H9 (cell line): ENCODE measurements at regions not wholly inside any gene's neighbourhood (a gene's known extent, or its start where the extent isn't known, plus 50 kb on each side); places are given as distances from the start of the nearest gene placed in this dataset.

Source experiments
- DNase-seq: peaks from one replicate; pipeline ENCODE4 v3.0.0-alpha.2; 2017
- H2AFZ ChIP-seq: one replicate; pipeline ENCODE4 v1.6.1; 2013; ENCODE audit warnings: mild to moderate bottlenecking, low read length, control low read depth, moderate library complexity
- H2AK5ac ChIP-seq: 2 replicates; pipeline ENCODE4 v1.6.1; 2013; ENCODE audit warnings: low read length, control low read depth, mixed read lengths; ENCODE audit not compliant: insufficient read length
- H2BK120ac ChIP-seq: one replicate; pipeline ENCODE4 v1.6.1; 2013; ENCODE audit warnings: low read depth, mild to moderate bottlenecking, low read length, control low read depth, inconsistent platforms; ENCODE audit not compliant: poor library complexity, severe bottlenecking
- H2BK12ac ChIP-seq: 2 replicates; pipeline ENCODE4 v1.6.1; 2013; ENCODE audit warnings: low read length, control low read depth, mixed read lengths, low read depth; ENCODE audit not compliant: insufficient read length
- H2BK15ac ChIP-seq: 2 replicates; pipeline ENCODE4 v1.6.1; 2013; ENCODE audit warnings: low read depth, low read length, control low read depth
- H2BK20ac ChIP-seq: one replicate; pipeline ENCODE4 v1.6.1; 2013; ENCODE audit warnings: low read depth, mild to moderate bottlenecking, low read length, control low read depth, inconsistent platforms; ENCODE audit not compliant: poor library complexity, severe bottlenecking
- H2BK5ac ChIP-seq: 2 replicates; pipeline ENCODE4 v1.6.1; 2013; ENCODE audit warnings: low read length, control low read depth, mixed read lengths; ENCODE audit not compliant: insufficient read length
- H3K14ac ChIP-seq: 2 replicates; pipeline ENCODE4 v1.6.1; 2013; ENCODE audit warnings: low read length, control low read depth; ENCODE audit not compliant: insufficient read depth
- H3K18ac ChIP-seq: 2 replicates; pipeline ENCODE4 v1.6.1; 2013; ENCODE audit warnings: low read depth, mild to moderate bottlenecking, mixed read lengths, low read length, control low read depth; ENCODE audit not compliant: insufficient read length
- H3K23ac ChIP-seq: 2 replicates; pipeline ENCODE4 v1.6.1; 2013; ENCODE audit warnings: low read length, control low read depth, mixed read lengths, low read depth; ENCODE audit not compliant: insufficient read length
- H3K23me2 ChIP-seq: 2 replicates; pipeline ENCODE4 v1.6.1; 2013; ENCODE audit warnings: low read depth, mild to moderate bottlenecking, mixed read lengths, low read length, control low read depth; ENCODE audit not compliant: insufficient read length, poor library complexity, severe bottlenecking
- H3K27ac ChIP-seq: 2 replicates; pipeline ENCODE4 v1.5.1; 2013; ENCODE audit warnings: low read length, control low read depth, mixed read lengths, low read depth; ENCODE audit not compliant: insufficient read length
- H3K27me3 ChIP-seq: 2 replicates; pipeline ENCODE4 v1.6.1; 2013; ENCODE audit warnings: low read length, control low read depth, inconsistent platforms; ENCODE audit not compliant: insufficient read depth
- H3K4ac ChIP-seq: 2 replicates; pipeline ENCODE4 v1.6.1; 2013; ENCODE audit warnings: low read depth, mild to moderate bottlenecking, control low read depth, inconsistent platforms, low read length, moderate library complexity
- H3K4me1 ChIP-seq: 2 replicates; pipeline ENCODE4 v1.6.1; 2013; ENCODE audit warnings: low read length, control low read depth, inconsistent platforms; ENCODE audit not compliant: insufficient read depth
- H3K4me2 ChIP-seq: 2 replicates; pipeline ENCODE4 v1.6.1; 2013; ENCODE audit warnings: low read length, control low read depth, mixed read lengths; ENCODE audit not compliant: insufficient read length, insufficient read depth
- H3K56ac ChIP-seq: 2 replicates; pipeline ENCODE4 v1.6.1; 2013; ENCODE audit warnings: low read depth, mild to moderate bottlenecking, mixed read lengths, low read length, control low read depth; ENCODE audit not compliant: insufficient read length
- H3K79me1 ChIP-seq: 2 replicates; pipeline ENCODE4 v1.6.1; 2013; ENCODE audit warnings: low read depth, mild to moderate bottlenecking, moderate library complexity, low read length, control low read depth, inconsistent platforms; ENCODE audit not compliant: insufficient read depth, poor library complexity, severe bottlenecking
- H3K79me2 ChIP-seq: 2 replicates; pipeline ENCODE4 v1.6.1; 2013; ENCODE audit warnings: low read length, control low read depth, inconsistent platforms; ENCODE audit not compliant: insufficient read depth
- H3K9ac ChIP-seq: 2 replicates; pipeline ENCODE4 v1.6.1; 2013; ENCODE audit warnings: low read length, control low read depth, mixed read lengths; ENCODE audit not compliant: insufficient read length; ENCODE audit errors: extremely low read depth
- H3K9me3 ChIP-seq: one replicate; pipeline ENCODE4 v1.6.1; 2013; ENCODE audit warnings: low read depth, low read length, inconsistent platforms; ENCODE audit not compliant: control insufficient read depth
- H3T11ph ChIP-seq: one replicate; pipeline ENCODE4 v1.6.1; 2013; ENCODE audit warnings: mild to moderate bottlenecking, low read length, control low read depth, inconsistent platforms
- H4K20me1 ChIP-seq: one replicate; pipeline ENCODE4 v1.6.1; 2013; ENCODE audit not compliant: control insufficient read depth, insufficient read length, insufficient read depth
- H4K5ac ChIP-seq: 2 replicates; pipeline ENCODE4 v1.6.1; 2013; ENCODE audit warnings: low read depth, mild to moderate bottlenecking, mixed read lengths, low read length, control low read depth; ENCODE audit not compliant: insufficient read length
- H4K8ac ChIP-seq: replicated peaks from 2 replicates; pipeline ENCODE4 v1.6.1; 2013; ENCODE audit warnings: low read length, control low read depth, mixed read lengths, low read depth; ENCODE audit not compliant: insufficient read length
- H4K91ac ChIP-seq: 2 replicates; pipeline ENCODE4 v1.6.1; 2013; ENCODE audit warnings: low read depth, mild to moderate bottlenecking, moderate library complexity, mixed read lengths, low read length, control low read depth; ENCODE audit not compliant: insufficient read length
- H3K27ac Mint-ChIP-seq, 3 experiments: 2 replicates in 2 of 3; 3 replicates in 1 of 3; pipeline ENCODE4 v1.8.0; 2020 to 2021; ENCODE audit warnings: mixed read lengths in 3 of 3, mild to moderate bottlenecking in 1 of 3, moderate library complexity in 1 of 3
- H3K27me3 Mint-ChIP-seq: 2 replicates; pipeline ENCODE4 v1.8.0; 2021; ENCODE audit warnings: low read depth, mild to moderate bottlenecking, moderate library complexity, mixed read lengths
- H3K36me3 Mint-ChIP-seq, 3 experiments: 2 replicates in 2 of 3; 3 replicates in 1 of 3; pipeline ENCODE4 v1.8.0; 2020 to 2021; ENCODE audit warnings: low read depth in 3 of 3, mixed read lengths in 3 of 3; ENCODE audit not compliant: insufficient read depth in 1 of 3
- H3K4me1 Mint-ChIP-seq, 2 experiments: 2 replicates each; pipeline ENCODE4 v1.8.0; 2020; ENCODE audit warnings: mixed read lengths in 2 of 2
- H3K4me3 Mint-ChIP-seq, 2 experiments: 2 replicates in 1 of 2; 3 replicates in 1 of 2; pipeline ENCODE4 v1.8.0; 2020 to 2021; ENCODE audit warnings: mild to moderate bottlenecking in 2 of 2, mixed read lengths in 2 of 2, moderate library complexity in 1 of 2
- H3K9me3 Mint-ChIP-seq, 2 experiments: 2 replicates in 1 of 2; 3 replicates in 1 of 2; pipeline ENCODE4 v1.8.0; 2020; ENCODE audit warnings: mild to moderate bottlenecking in 2 of 2, mixed read lengths in 2 of 2, moderate library complexity in 1 of 2
- CTCF ChIP-seq: fragments of 200-600 bp; sonication (generic); conservative IDR thresholded peaks from 3 replicates; pipeline ENCODE4 v1.8.0; 2021; ENCODE audit warnings: antibody characterized with exemption, mild to moderate bottlenecking
- WGBS: extraction: QIAGEN DNeasy Blood & Tissue Kit; methylation state at CpG from one replicate; pipeline ENCODE4 v1.1.7; 2013; ENCODE audit warnings: missing lambda C conversion rate, low lambda C conversion rate, mixed read lengths; ENCODE audit not compliant: insufficient read length; ENCODE audit errors: extremely low coverage; 5-methylcytosine and 5-hydroxymethylcytosine counted together

- Histone ChIP-seq H3K79me1 (no peaks in the 10 kb centered on the region), H3K18ac (no peak overlapping the region), H3K9ac (no peak overlapping the region), H2BK12ac (no peak overlapping the region), H3K9me3 (no peaks in the 10 kb centered on the region), H3K27ac (no peak overlapping the region), H3K4me1 (no peaks in the 10 kb centered on the region), H4K20me1 (no peaks in the 10 kb centered on the region), H4K8ac (no peak overlapping the region), H3K27me3 (no peaks in the 10 kb centered on the region), H2BK20ac (no peak overlapping the region), H3K4ac (no peak overlapping the region), H2AFZ (no peak overlapping the region), H2BK5ac (no peak overlapping the region), H3K14ac (no peak overlapping the region), H4K91ac (no peak overlapping the region), H3K23me2 (no peaks in the 10 kb centered on the region), H3K56ac (no peak overlapping the region), H4K5ac (no peak overlapping the region), H3T11ph (no peak overlapping the region), H2BK15ac (no peak overlapping the region), H3K79me2 (no peaks in the 10 kb centered on the region), H3K4me2 (no peak overlapping the region), H2AK5ac (no peak overlapping the region), H2BK120ac (no peak overlapping the region), H3K23ac (no peak overlapping the region)
- WGBS: no CpG with 5 or more reads among the region's 7 CpGs
- TF ChIP-seq CTCF: no peak
- H3K27me3 Mint-ChIP-seq: no peaks in the 10 kb centered on the region
- DNase-seq: no peak
- H3K36me3 Mint-ChIP-seq: no peaks in the 10 kb centered on the region
- no peak overlapping the region for H3K27ac Mint-ChIP-seq
- no peaks in the 10 kb centered on the region for H3K9me3 Mint-ChIP-seq
- no peak overlapping the region for H3K4me3 Mint-ChIP-seq
- H3K4me1 Mint-ChIP-seq: no peaks in the 10 kb centered on the region
Measured at GRCh38 chr13:37403776-37404527, 194.6 kb downstream of the POSTN start.
